ENCODE measurements at regions not wholly inside any gene's neighbourhood (a gene's known extent, or its start where the extent isn't known, plus 50 kb on each side); places are given as distances from the start of the nearest gene placed in this dataset.

DNA sequence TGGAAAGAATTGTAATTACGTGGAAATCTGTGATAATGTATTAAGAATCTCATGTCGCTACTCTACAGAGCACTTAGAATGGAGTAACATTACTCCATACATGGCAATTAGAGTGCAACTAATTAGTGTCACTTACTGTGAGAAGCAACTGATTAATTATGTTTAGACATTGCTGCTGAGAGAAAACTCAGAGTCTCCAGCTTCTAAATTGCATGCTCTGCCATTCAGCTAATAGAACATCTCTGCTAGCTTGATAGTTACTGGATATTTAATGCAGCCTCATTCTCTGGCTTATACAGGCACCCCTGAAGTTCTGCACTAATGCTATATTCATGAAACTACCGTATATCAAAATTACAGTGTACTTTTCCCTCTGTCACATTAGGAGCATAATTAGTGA lies 338.4 kb downstream of the ADAMTS20 start:
- TF ChIP-seq, protein P1, sequence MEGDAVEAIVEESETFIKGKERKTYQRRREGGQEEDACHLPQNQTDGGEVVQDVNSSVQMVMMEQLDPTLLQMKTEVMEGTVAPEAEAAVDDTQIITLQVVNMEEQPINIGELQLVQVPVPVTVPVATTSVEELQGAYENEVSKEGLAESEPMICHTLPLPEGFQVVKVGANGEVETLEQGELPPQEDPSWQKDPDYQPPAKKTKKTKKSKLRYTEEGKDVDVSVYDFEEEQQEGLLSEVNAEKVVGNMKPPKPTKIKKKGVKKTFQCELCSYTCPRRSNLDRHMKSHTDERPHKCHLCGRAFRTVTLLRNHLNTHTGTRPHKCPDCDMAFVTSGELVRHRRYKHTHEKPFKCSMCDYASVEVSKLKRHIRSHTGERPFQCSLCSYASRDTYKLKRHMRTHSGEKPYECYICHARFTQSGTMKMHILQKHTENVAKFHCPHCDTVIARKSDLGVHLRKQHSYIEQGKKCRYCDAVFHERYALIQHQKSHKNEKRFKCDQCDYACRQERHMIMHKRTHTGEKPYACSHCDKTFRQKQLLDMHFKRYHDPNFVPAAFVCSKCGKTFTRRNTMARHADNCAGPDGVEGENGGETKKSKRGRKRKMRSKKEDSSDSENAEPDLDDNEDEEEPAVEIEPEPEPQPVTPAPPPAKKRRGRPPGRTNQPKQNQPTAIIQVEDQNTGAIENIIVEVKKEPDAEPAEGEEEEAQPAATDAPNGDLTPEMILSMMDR (IDR thresholded peaks at IDR 0.05): no peak
- TF ChIP-seq EZH2 (IDR thresholded peaks at IDR 0.05): no peak
